ENCODE measurements at regions not wholly inside any gene's neighbourhood (a gene's known extent, or its start where the extent isn't known, plus 50 kb on each side); places are given as distances from the start of the nearest gene placed in this dataset.

DNA sequence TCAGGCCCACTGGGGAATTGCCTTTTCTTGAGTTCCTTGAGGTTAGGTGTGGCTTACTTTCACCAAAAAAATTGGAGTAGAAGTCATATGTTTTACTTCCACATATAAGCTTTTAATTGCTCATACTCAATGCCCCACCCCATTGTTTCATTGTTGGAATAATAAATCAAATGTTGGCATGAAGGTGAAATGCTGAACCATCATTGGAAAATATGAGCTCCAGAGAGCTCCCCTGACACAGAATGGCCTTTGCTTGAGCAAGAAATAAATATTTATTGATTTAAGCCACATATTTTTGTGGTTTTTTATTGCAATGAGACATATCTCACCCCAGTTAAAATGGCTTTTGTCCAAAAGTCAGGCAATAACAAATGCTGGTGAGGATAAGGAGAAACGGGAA lies 167.3 kb upstream of the SRD5A2 start:
- Mint-ChIP-seq H3K27ac (ENCODE audit: unreplicated experiment) (no peak overlapping the region), H3K4me1 (no peaks in the 10 kb centered on the region), H3K36me3 (ENCODE audit: low read depth) (no peaks in the 10 kb centered on the region), H3K4me3 (no peak overlapping the region), H3K27me3 (ENCODE audit: low read depth) (peaks cover 8% of the 10 kb centered on the region), H3K9me3 (peaks cover 2% of the 10 kb centered on the region)
- TF ChIP-seq, protein P1, sequence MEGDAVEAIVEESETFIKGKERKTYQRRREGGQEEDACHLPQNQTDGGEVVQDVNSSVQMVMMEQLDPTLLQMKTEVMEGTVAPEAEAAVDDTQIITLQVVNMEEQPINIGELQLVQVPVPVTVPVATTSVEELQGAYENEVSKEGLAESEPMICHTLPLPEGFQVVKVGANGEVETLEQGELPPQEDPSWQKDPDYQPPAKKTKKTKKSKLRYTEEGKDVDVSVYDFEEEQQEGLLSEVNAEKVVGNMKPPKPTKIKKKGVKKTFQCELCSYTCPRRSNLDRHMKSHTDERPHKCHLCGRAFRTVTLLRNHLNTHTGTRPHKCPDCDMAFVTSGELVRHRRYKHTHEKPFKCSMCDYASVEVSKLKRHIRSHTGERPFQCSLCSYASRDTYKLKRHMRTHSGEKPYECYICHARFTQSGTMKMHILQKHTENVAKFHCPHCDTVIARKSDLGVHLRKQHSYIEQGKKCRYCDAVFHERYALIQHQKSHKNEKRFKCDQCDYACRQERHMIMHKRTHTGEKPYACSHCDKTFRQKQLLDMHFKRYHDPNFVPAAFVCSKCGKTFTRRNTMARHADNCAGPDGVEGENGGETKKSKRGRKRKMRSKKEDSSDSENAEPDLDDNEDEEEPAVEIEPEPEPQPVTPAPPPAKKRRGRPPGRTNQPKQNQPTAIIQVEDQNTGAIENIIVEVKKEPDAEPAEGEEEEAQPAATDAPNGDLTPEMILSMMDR (conservative IDR thresholded peaks at IDR 0.05) = no peak
- DNase-seq (ENCODE audit: low read depth, low spot score) = no peak

DNA sequence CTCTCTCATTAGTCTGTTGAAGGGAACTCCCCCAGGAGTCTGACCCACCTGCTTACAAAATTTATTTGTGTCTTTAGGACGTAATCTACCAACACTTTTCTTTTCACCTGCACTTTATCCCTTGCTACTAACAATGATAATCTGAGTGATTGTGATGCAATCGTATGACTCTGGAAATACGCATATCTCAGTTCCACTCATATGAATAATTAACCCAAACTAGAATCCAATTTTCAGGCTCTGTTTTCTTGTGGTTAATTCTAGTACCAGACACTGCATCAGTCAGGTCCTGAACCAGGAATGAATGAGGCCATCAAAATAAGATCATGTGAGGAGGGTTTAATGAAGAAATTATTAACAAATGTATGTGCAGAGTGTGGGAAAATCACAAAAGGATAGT lies 158.4 kb upstream of the SRD5A2 start:
- no peak overlapping the region for H3K4me3 Mint-ChIP-seq
- TF ChIP-seq, protein P1 (conservative IDR thresholded peaks at IDR 0.05) = no peak
- peaks cover 33% of the 10 kb centered on the region for H3K27me3 Mint-ChIP-seq (ENCODE audit: low read depth)
- no peaks in the 10 kb centered on the region for H3K4me1 Mint-ChIP-seq
- H3K9me3 Mint-ChIP-seq = no peaks in the 10 kb centered on the region
- H3K27ac Mint-ChIP-seq (ENCODE audit: unreplicated experiment) = no peak overlapping the region
- H3K36me3 Mint-ChIP-seq (ENCODE audit: low read depth) = no peaks in the 10 kb centered on the region
- DNase-seq (ENCODE audit: low read depth, low spot score) = no peak

DNA sequence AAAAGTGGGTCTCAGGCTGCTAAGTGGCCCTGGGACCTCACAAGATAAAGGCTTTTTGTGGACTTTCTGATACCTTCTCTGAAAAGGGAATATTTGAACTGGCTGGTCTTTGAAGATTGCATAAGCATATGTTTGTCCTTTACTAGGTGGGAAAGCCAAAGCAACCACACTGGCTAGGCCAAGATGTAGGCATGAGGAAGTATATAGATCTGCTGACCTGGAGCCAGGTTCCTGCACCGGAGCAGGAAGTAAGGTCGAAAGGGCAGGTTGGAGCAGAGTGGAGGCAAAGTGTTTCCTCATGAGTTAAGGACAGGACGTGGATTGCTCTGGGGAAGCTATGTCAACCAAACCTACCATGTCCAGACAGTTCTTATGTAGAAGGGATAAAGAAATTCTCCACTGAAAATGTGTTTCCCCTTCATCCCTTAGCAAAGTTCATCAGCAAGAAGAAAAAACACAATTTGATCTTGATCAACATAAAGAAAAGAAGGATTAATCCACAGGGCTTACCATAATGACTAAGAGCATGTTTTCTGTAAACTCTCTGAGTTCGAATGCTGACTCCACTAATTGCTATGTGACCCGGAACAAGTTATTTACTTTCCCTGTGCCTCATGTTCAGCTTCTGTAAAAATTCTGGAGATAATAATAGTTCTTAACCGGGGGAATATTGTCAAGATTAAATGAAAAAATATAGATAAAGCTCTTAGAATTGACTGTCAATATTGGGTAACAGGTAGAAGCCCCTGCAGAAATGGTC lies 156.1 kb upstream of the SRD5A2 start:
- Mint-ChIP-seq H3K4me3 (no peak overlapping the region), H3K36me3 (ENCODE audit: low read depth) (no peaks in the 10 kb centered on the region), H3K4me1 (no peaks in the 10 kb centered on the region), H3K27me3 (ENCODE audit: low read depth) (peaks cover 33% of the 10 kb centered on the region), H3K27ac (ENCODE audit: unreplicated experiment) (no peak overlapping the region), H3K9me3 (no peaks in the 10 kb centered on the region)
- TF ChIP-seq, protein P1 (conservative IDR thresholded peaks at IDR 0.05) = no peak
- DNase-seq (ENCODE audit: low read depth, low spot score) = no peak

DNA sequence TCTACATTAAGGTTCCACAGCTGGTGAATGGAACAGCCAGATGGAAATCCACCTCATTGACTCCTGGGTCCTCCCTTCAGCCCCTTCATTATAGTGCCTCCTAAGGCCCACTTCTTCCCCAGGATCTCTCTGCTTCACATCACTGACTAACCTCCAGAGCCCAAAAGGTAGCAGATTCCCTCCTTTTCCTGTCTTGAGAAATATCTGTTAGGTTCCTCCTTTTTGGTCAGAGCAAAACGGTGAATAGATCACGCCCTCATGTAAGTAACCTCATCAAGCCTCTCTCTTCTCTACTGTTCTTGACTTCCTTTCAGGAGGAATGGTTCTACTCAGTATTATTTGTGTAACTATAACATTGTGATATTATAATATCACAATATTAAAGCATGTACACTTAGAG lies 155.0 kb upstream of the SRD5A2 start:
- Mint-ChIP-seq H3K4me3 (no peak overlapping the region), H3K27ac (ENCODE audit: unreplicated experiment) (no peak overlapping the region), H3K36me3 (ENCODE audit: low read depth) (no peaks in the 10 kb centered on the region), H3K9me3 (no peaks in the 10 kb centered on the region), H3K4me1 (no peaks in the 10 kb centered on the region), H3K27me3 (ENCODE audit: low read depth) (peaks cover 33% of the 10 kb centered on the region)
- TF ChIP-seq, protein P1 (conservative IDR thresholded peaks at IDR 0.05) = no peak
- no peak for DNase-seq (ENCODE audit: low read depth, low spot score)

DNA sequence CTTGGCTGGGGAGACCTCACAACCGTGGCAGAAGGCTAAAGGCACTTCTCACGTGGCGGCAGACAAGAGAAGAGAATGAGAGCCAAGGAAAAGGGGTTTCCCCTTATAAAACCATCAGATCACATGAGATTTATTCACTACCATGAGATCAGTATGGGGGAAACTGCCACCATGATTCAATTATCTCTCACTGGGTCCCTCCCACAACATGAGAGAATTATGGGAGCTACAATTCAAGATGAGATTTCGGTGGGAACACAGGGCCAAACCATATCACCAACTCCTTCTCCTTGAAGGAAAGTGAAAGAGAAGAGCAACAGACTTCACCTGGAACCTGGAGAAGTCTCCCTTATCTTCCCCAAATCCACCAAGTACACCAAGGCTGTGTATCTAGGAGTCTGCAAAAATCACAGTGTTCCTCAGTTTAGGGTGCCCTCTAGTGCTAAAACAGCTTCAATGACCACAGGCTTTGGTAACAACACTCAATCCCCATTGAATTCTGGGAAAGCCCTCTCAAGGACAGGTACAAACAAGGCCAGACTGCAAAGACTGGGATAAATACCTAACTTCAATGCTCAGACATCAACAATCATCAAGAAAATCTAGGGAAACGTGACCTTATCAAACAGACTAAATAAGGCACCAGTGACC lies 148.8 kb upstream of the SRD5A2 start:
- no peaks in the 10 kb centered on the region for H3K36me3 Mint-ChIP-seq (ENCODE audit: low read depth)
- peaks cover 12% of the 10 kb centered on the region for H3K27me3 Mint-ChIP-seq (ENCODE audit: low read depth)
- peaks cover 3% of the 10 kb centered on the region for H3K9me3 Mint-ChIP-seq
- no peak overlapping the region for H3K27ac Mint-ChIP-seq (ENCODE audit: unreplicated experiment)
- TF ChIP-seq, protein P1 (conservative IDR thresholded peaks at IDR 0.05) = peak; percentile 47
- H3K4me1 Mint-ChIP-seq = no peaks in the 10 kb centered on the region
- DNase-seq (ENCODE audit: low read depth, low spot score) = no peak
- no peak overlapping the region for H3K4me3 Mint-ChIP-seq

Measured in neural crest cell (in vitro differentiated cells).